Sigmoid colon (tissue), 6 donors: ENCODE measurements at regions not wholly inside any gene's neighbourhood (a gene's known extent, or its start where the extent isn't known, plus 50 kb on each side); places are given as distances from the start of the nearest gene placed in this dataset.
"Not testable (repeated sequence)": the region's sequence is repeated elsewhere in the genome, so short reads cannot be mapped to it uniquely, and the experiment has no call there.

ENCODE experiments used
- DNase-seq: peaks from one replicate; pipeline ENCODE4 v3.0.0-alpha.2; 2019
- H3K27ac ChIP-seq, 4 donors: fragments of 200-600 bp; sonication (generic); one replicate each; pipeline ENCODE4 v1.5.1; 2016 to 2019; ENCODE audit warnings: mild to moderate bottlenecking in 1 of 4
- H3K27me3 ChIP-seq, 3 donors: fragments of 200-600 bp; sonication (generic); one replicate each; pipeline ENCODE4 v1.5.1; 2019; ENCODE audit warnings: mild to moderate bottlenecking in 1 of 3
- H3K36me3 ChIP-seq, 4 donors: fragments of 200-600 bp; sonication (generic); one replicate each; pipeline ENCODE4 v1.5.1; 2016 to 2019
- H3K4me1 ChIP-seq, 4 donors: fragments of 200-600 bp; sonication (generic); one replicate each; pipeline ENCODE4 v1.5.1; 2017 to 2019
- H3K4me3 ChIP-seq, 4 donors: fragments of 200-600 bp; sonication (generic); one replicate each; pipeline ENCODE4 v1.5.1; 2017 to 2019; ENCODE audit warnings: mild to moderate bottlenecking in 2 of 4, moderate library complexity in 1 of 4
- H3K9me3 ChIP-seq, 4 donors: fragments of 200-600 bp in 3 of 4; sonication (generic) in 3 of 4; one replicate each; pipeline versions ENCODE4 v1.5.1 to v1.6.1; 2013 to 2019
- CTCF ChIP-seq, 4 experiments: fragments of 450-650 bp in 3 of 4; fragments of 200-600 bp in 1 of 4; IDR thresholded peaks; one replicate each; pipeline ENCODE4 v1.5.1; 2016 to 2019; ENCODE audit warnings: antibody characterized with exemption in 4 of 4, mild to moderate bottlenecking in 3 of 4, moderate library complexity in 2 of 4
- EP300 ChIP-seq, 4 donors: sonication (generic); formaldehyde crosslinking; IDR thresholded peaks; one replicate each; pipeline ENCODE4 v1.6.1; 2017; ENCODE audit warnings: antibody characterized with exemption in 4 of 4
- POLR2A ChIP-seq, 2 donors: fragments of 450-650 bp; IDR thresholded peaks; one replicate each; pipeline ENCODE4 v1.6.1; 2016; ENCODE audit warnings: antibody characterized with exemption in 2 of 2, mild to moderate bottlenecking in 2 of 2, moderate library complexity in 2 of 2
- POLR2AphosphoS5 ChIP-seq, 4 donors: sonication (generic); formaldehyde crosslinking; IDR thresholded peaks; one replicate each; pipeline ENCODE4 v1.6.1; 2017; ENCODE audit warnings: antibody characterized with exemption in 4 of 4
- WGBS, 2 donors: extraction: QIAGEN DNeasy Blood & Tissue Kit; methylation state at CpG; one replicate each; pipeline ENCODE4 v1.1.7; 2013; 5-methylcytosine and 5-hydroxymethylcytosine counted together
- intact Hi-C: fragments of 100-400 bp; cut with DNase I; formaldehyde crosslinking; loops from one replicate; pipeline ENCODE4 v1.15.1; 2023
- donor health status: healthy with polysubstance abuse.
- donor health status: healthy.

- DNase-seq, intact Hi-C loops, H3K4me1 ChIP-seq, H3K9me3 ChIP-seq, H3K27me3 ChIP-seq, H3K36me3 ChIP-seq, H3K27ac ChIP-seq, H3K4me3 ChIP-seq: not testable (repeated sequence)
- WGBS, 2 donors: 95% methylated on average over 6 of the region's 6 CpGs
Observed at GRCh38 chr15:77934516-77934915, 143.0 kb downstream of the TBC1D2B start.

DNA sequence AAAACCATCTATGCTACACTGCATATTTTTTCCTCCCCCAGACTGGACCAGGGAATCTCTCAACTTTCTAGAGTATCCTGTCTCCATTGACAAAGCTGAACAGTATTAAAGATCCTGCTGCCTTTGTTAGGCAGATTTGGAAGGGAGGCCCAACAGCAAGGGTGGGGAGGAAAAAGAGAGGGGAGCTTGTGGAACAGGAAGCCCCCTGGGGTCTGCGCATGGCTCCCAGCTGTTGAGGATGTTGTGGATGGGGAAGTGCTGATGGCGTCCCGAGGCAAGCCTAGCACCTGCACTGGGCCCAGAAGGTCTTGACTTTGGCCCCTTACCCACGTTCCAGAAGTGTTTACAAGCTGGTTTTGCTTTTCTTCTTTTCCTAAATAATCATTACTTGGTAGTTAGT, 146.6 kb downstream of the TBC1D2B start:
- H3K27me3 ChIP-seq, H3K4me1 ChIP-seq, H3K9me3 ChIP-seq, DNase-seq, H3K27ac ChIP-seq, intact Hi-C loops, H3K36me3 ChIP-seq, H3K4me3 ChIP-seq: not testable (repeated sequence)
- WGBS, 2 donors: 22 to 71% methylated on average over 3 of the region's 4 CpGs

- H3K27me3 ChIP-seq, H3K27ac ChIP-seq, H3K4me1 ChIP-seq, H3K4me3 ChIP-seq, H3K9me3 ChIP-seq, H3K36me3 ChIP-seq, DNase-seq, intact Hi-C loops: not testable (repeated sequence)
- 24 to 54% methylated on average over 3 of the region's 3 CpGs for WGBS, 2 donors
Observed at GRCh38 chr15:77930490-77930889, 147.0 kb downstream of the TBC1D2B start.

DNA sequence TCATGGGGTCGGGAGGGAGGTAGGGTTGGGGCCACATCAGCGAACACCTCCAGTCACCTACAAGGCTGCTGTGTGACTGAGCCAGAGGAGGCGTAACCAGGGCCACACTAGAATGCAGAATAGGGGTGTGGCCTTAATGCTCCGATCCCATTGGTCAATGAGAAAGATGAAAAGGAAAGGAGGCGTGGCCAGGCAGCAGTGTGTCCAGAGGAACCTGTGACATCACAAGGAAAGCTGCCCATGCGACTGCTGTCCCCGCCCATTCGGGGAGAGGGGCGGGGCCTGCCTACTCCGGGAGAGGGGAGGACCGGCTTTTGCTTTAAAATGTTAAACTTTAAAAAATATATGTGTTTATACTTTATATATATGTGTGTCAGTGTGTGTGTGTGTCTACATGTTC, 150.7 kb downstream of the TBC1D2B start:
- intact Hi-C loops, H3K9me3 ChIP-seq, H3K36me3 ChIP-seq, DNase-seq, H3K4me1 ChIP-seq, H3K27ac ChIP-seq, H3K27me3 ChIP-seq, H3K4me3 ChIP-seq: not testable (repeated sequence)
- 88 to 89% methylated on average over 11 of the region's 11 CpGs for WGBS, 2 donors

- H3K4me1 ChIP-seq, intact Hi-C loops, H3K4me3 ChIP-seq, DNase-seq, H3K27me3 ChIP-seq, H3K27ac ChIP-seq, H3K9me3 ChIP-seq, H3K36me3 ChIP-seq: not testable (repeated sequence)
- 78 to 89% methylated on average over 9 of the region's 10 CpGs for WGBS, 2 donors
Observed at GRCh38 chr15:77926296-77926695, 151.2 kb downstream of the TBC1D2B start.

- H3K4me3 ChIP-seq, intact Hi-C loops, H3K27ac ChIP-seq, H3K27me3 ChIP-seq, H3K4me1 ChIP-seq, H3K9me3 ChIP-seq, H3K36me3 ChIP-seq, DNase-seq: not testable (repeated sequence)
- 2 to 23% methylated on average over 1 of the region's 1 CpG for WGBS, 2 donors
Observed at GRCh38 chr15:77925101-77925500, 152.4 kb downstream of the TBC1D2B start.

GRCh38 chr15:77921664-77922063, 155.8 kb downstream of the TBC1D2B start:
- DNase-seq: peak; percentile 34
- 63 to 81% methylated on average over 4 of the region's 4 CpGs for WGBS, 2 donors

DNA sequence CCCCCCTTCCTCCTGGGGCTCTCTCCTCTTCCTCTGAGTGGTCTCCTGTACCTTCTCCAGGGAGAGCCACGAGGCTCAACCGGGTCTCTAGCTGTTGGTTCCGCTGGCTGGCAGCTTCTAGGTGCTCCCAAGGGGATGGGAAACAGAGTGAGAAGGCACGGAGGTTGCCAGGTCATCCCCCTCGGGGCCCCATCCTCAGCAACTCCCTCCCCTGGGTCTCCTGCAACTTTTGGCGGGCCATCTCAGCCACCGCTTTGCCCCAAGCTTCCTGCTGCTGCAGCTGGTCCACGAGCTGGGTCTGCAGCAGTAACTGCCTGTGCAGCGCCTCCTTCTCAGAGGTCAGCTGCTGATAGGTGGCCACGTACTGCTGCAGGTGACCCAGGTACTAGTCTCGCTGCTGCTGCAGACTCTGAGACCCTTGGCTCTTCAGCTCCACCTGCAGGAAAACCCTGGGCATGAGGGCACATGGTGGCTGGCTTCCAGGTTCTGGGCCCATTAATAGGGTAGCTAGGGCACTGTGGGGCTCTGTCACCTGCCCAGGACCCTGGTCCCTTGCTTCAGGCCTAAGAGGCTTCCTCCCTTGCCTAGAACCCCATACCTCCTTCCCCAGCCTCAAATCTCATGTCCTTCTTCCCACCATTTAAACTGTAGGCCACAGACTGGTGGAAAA, 160.4 kb downstream of the TBC1D2B start:
- H3K27ac ChIP-seq, H3K27me3 ChIP-seq, H3K4me1 ChIP-seq, H3K36me3 ChIP-seq, H3K9me3 ChIP-seq, H3K4me3 ChIP-seq, intact Hi-C loops: not testable (repeated sequence)
- WGBS, 2 donors: 62 to 80% methylated on average over 9 to 11 of the region's 11 CpGs
- peak; percentile 13 for DNase-seq

More at GRCh38 chr15:77921664-77922063, 155.8 kb downstream of the TBC1D2B start:
- intact Hi-C loops: no loop called here
- Histone ChIP-seq H3K27ac (no peak overlapping the region), H3K9me3 (no peaks in the 10 kb centered on the region), H3K4me1 (no peaks in the 10 kb centered on the region), H3K27me3 (no peaks in the 10 kb centered on the region), H3K36me3 (no peaks in the 10 kb centered on the region), H3K4me3 (no peak overlapping the region)
- TF ChIP-seq CTCF (IDR thresholded peaks at IDR 0.05): no peak
- TF ChIP-seq EP300 (IDR thresholded peaks at IDR 0.05): no peak
- no peak for TF ChIP-seq POLR2A (IDR thresholded peaks at IDR 0.05)
- no peak for TF ChIP-seq POLR2AphosphoS5 (IDR thresholded peaks at IDR 0.05)

DNA sequence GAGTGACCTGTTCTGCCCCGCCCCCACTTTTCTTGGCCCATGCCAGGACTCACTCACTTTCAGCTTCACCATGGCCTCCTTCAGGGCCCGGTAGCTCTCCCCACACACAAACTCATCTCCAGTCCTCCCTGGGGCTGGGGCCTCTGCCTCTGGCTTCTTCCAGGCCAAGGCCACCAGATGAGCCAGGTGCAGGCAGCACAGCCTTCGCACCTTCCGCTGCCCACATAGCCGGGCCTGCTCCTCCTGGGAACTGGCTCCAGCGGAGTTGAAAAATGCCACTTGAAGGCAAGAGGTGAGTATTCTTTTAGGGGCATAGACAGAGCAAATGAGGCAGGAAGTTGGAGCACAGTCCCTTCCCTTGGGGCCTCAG, 161.6 kb downstream of the TBC1D2B start:
- H3K27ac ChIP-seq, H3K4me1 ChIP-seq, intact Hi-C loops, H3K9me3 ChIP-seq, H3K4me3 ChIP-seq, H3K27me3 ChIP-seq, H3K36me3 ChIP-seq: not testable (repeated sequence)
- WGBS, 2 donors: 89 to 90% methylated on average over 6 of the region's 6 CpGs
- peak; percentile 25 for DNase-seq
